ENCODE measurements at regions not wholly inside any gene's neighbourhood (a gene's known extent, or its start where the extent isn't known, plus 50 kb on each side); places are given as distances from the start of the nearest gene placed in this dataset.
"Not testable (repeated sequence)": the region's sequence is repeated elsewhere in the genome, so short reads cannot be mapped to it uniquely, and the experiment has no call there.

DNA sequence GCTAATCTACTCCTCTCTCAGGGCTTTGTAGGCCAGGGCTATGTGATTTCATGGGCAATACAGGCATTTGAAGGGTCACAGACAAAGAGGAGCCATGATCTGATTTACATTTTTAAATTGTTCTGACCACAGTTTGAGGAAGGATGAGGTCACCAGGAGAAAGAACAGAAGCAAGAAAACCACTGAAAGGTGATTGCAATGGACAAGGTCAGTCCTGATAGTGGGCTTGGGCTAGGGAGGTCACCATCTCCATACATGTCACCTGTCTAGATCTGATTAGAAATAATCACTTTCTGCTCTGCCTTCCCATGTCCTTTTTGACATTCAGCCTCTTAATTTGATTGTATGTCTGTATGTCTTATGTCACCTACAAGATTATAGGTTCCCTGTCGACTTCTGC, 248.9 kb upstream of the CWC22 start:
- TF ChIP-seq POLR2A (IDR thresholded peaks at IDR 0.05), result no peak
- no peak for TF ChIP-seq CTCF (IDR thresholded peaks at IDR 0.05)
- Histone ChIP-seq H3K4me1 (no peaks in the 10 kb centered on the region), H3K27me3 (no peaks in the 10 kb centered on the region), H3K27ac (no peak overlapping the region), H3K9me3 (no peaks in the 10 kb centered on the region), H3K4me3 (no peak overlapping the region), H3K36me3 (no peaks in the 10 kb centered on the region)
- DNase-seq, result no peak

DNA sequence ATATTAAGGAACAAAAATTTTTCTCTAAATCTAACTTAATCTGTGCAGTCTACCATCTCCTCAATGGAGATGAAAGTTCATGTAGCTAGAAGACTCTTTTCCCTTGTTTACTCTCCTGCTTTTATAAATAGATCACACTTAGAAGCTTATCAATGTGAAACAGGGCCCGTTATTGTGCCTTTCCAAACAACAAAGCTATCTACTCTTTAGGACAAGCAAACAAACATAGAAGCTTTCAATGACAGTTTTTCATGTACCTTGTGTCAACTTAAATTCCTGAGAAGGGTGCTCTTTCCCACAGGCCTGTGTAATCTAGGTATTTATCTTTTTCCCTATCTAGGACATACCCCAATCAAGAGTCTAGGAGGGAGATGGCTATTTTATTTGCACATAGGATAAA, 247.8 kb upstream of the CWC22 start:
- no peak overlapping the region for H3K27ac ChIP-seq
- no peaks in the 10 kb centered on the region for H3K4me1 ChIP-seq
- no peaks in the 10 kb centered on the region for H3K27me3 ChIP-seq
- H3K36me3 ChIP-seq, result no peaks in the 10 kb centered on the region
- DNase-seq, result no peak
- H3K4me3 ChIP-seq, result no peak overlapping the region
- TF ChIP-seq POLR2A (IDR thresholded peaks at IDR 0.05), result no peak
- no peak for TF ChIP-seq CTCF (IDR thresholded peaks at IDR 0.05)
- H3K9me3 ChIP-seq, result no peaks in the 10 kb centered on the region

GRCh38 chr2:180247658-180248057, 240.6 kb upstream of the CWC22 start:
- H3K27me3 ChIP-seq, result no peaks in the 10 kb centered on the region
- no peak overlapping the region for H3K4me3 ChIP-seq
- TF ChIP-seq POLR2A (IDR thresholded peaks at IDR 0.05) (no peak), CTCF (IDR thresholded peaks at IDR 0.05) (no peak)
- H3K36me3 ChIP-seq, result no peaks in the 10 kb centered on the region
- H3K27ac ChIP-seq, result no peak overlapping the region
- H3K9me3 ChIP-seq, result no peaks in the 10 kb centered on the region
- DNase-seq, result no peak
- H3K4me1 ChIP-seq, result no peaks in the 10 kb centered on the region

DNA sequence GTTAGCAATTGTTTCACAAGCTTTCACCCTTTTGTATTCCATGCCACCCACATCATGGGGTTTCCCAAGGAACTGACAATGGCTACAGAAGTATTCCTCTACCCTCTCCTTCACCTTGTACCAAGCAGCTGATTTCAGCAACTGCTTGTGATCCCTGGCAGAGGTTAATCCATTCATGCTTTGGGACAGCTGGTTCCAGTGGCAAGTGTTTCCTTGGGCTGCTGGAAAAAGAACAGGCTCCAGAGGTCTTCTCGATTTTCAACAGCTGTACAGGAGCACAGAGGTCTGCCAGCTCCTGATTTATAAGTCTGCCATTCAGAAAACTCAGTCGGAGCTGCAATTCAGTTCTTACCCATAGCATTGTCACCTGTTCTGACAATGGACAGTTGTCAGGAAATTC, 239.2 kb upstream of the CWC22 start:
- no peaks in the 10 kb centered on the region for H3K9me3 ChIP-seq
- no peak overlapping the region for H3K4me3 ChIP-seq
- no peaks in the 10 kb centered on the region for H3K27me3 ChIP-seq
- TF ChIP-seq CTCF (IDR thresholded peaks at IDR 0.05) (no peak), POLR2A (IDR thresholded peaks at IDR 0.05) (no peak)
- no peak overlapping the region for H3K27ac ChIP-seq
- no peaks in the 10 kb centered on the region for H3K4me1 ChIP-seq
- H3K36me3 ChIP-seq, result no peaks in the 10 kb centered on the region
- no peak for DNase-seq

DNA sequence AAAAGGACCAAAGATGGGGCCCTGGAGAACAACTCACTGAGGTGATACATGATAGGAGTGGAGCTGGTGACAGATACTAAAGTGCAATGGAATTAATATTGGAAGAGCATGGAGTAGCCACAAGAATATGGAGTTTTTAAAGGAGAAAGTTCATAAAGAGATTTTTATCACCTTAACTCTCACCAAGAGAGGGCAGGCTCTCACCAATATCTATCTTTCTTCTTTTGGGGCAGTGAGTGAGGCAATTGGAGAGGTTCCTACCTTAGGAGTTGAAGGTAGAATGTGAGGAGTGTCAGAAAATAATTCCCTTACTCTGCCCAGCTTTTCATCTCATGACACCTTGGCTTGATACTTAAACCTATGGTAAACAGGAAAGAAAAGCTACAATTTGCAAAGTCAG, 233.7 kb upstream of the CWC22 start:
- no peak for TF ChIP-seq CTCF (IDR thresholded peaks at IDR 0.05)
- TF ChIP-seq POLR2A (IDR thresholded peaks at IDR 0.05), result no peak

DNA sequence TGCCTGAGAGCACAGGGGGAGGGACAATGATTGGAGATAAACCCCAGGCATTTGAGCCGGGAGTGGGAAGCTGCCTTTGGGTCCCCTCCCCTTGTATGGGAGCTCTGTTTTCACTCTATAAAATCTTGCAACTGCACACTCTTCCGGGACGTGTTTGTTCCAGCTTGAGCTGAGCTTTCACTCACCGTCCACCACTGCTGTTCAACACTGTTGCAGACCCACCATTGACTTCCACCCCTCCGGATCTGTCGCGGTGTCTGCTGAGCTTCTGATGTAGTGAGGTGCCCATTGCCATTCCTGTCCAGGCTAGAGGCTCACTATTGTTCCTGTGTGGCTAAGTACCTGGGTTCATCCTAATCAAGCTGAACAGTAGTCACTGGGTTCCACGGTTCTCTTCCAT, 231.6 kb upstream of the CWC22 start:
- TF ChIP-seq CTCF (IDR thresholded peaks at IDR 0.05), result no peak
- no peak for TF ChIP-seq POLR2A (IDR thresholded peaks at IDR 0.05)
- no peaks in the 10 kb centered on the region for H3K36me3 ChIP-seq
- no peaks in the 10 kb centered on the region for H3K9me3 ChIP-seq
- no peaks in the 10 kb centered on the region for H3K4me1 ChIP-seq
- no peak for DNase-seq
- H3K27ac ChIP-seq, result no peak overlapping the region
- no peaks in the 10 kb centered on the region for H3K27me3 ChIP-seq
- no peak overlapping the region for H3K4me3 ChIP-seq

More for the DNA sequence above, 233.7 kb upstream of the CWC22 start:
- Histone ChIP-seq H3K36me3 (no peaks in the 10 kb centered on the region), H3K27me3 (no peaks in the 10 kb centered on the region), H3K27ac (no peak overlapping the region), H3K9me3 (no peaks in the 10 kb centered on the region), H3K4me1 (no peaks in the 10 kb centered on the region), H3K4me3 (no peak overlapping the region)
- no peak for DNase-seq

- not testable (repeated sequence) for DNase-seq, H3K9me3 ChIP-seq, H3K4me1 ChIP-seq, H3K36me3 ChIP-seq, H3K27me3 ChIP-seq, H3K4me3 ChIP-seq, H3K27ac ChIP-seq
Observed at GRCh38 chr2:180236061-180236460, 229.0 kb upstream of the CWC22 start.

DNA sequence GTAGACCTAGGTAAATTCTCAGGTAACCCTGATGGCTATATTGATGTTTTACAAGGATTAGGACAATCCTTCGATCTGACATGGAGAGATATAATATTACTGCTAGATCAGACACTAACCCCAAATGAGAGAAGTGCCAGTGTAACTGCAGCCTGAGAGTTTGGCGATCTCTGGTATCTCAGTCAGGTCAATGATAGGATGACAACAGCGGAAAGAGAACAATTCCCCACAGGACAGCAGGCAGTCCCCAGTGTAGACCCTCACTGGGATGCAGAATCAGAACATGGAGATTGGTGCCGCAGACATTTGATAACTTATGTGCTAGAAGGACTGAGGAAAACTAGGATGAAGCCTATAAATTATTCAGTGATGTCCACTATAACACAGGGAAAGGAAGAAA, 228.4 kb upstream of the CWC22 start:
- not testable (repeated sequence) for H3K27ac ChIP-seq

DNA sequence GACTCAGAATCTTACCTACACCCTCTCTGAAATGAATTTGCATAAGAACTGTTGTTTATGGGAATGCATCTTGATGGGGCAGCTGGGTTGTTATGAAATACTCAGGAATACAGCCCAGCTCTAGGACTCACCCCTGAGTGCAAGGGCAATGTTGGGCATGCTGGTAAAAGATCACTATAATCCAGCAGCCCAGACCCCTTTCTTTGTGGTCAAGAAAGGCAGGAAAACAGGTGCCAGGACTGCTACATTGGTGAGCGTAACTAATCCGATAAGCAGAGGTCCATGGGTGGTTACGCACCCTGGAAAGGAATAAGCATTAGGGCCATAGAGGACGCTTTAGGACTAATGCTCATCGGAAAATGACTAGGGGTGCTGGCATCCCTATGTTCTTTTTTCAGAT, 227.9 kb upstream of the CWC22 start:
- H3K4me3 ChIP-seq, H3K27me3 ChIP-seq, H3K36me3 ChIP-seq: not testable (repeated sequence)

More for the DNA sequence above, 228.4 kb upstream of the CWC22 start:
- not testable (repeated sequence) for H3K4me1 ChIP-seq, H3K9me3 ChIP-seq, H3K36me3 ChIP-seq, H3K27me3 ChIP-seq, H3K4me3 ChIP-seq, DNase-seq

More for the DNA sequence above, 227.9 kb upstream of the CWC22 start:
- not testable (repeated sequence) for H3K27ac ChIP-seq, DNase-seq, H3K4me1 ChIP-seq, H3K9me3 ChIP-seq

Measured in Peyer's patch (tissue), 4 donors.